ENCODE measurements at regions not wholly inside any gene's neighbourhood (a gene's known extent, or its start where the extent isn't known, plus 50 kb on each side); places are given as distances from the start of the nearest gene placed in this dataset.
A peak's percentile ranks its signal among the peaks of the same experiment; 100 is the strongest.

DNA sequence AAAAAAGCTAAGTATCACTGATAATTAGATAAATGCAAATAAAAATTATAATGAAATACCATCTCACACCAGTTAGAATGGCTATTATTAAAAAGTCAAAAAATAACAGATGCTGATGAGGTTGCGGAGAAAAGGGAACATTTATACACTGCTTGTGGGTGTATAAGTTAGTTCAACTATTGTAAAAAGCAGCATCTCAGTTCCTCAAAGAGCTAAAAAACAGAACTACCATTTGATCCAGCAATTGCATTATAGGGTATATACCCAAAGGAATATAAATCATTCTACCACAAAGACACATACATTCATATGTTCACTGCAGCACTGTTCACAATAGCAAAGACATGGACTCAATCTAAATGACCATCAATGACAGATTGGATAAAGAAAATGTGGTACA, 120.3 kb upstream of the ZBED5 start:
- no peak overlapping the region for H3K4me3 Mint-ChIP-seq
- H3K9me3 ChIP-seq (ENCODE audit: control insufficient read depth, low read length), result no peaks in the 10 kb centered on the region
- DNase-seq, result no peak
- 100% methylated on average over 1 of the region's 1 CpG; no CpG with 5 or more reads in 1 of the 2 experiments for WGBS, 2 experiments (ENCODE audit: insufficient coverage in 1 of 2, insufficient read length in 1 of 2)
- H3K9ac ChIP-seq (ENCODE audit: extremely low read depth, low read length, poor library complexity, severe bottlenecking), result no peak overlapping the region
- no peak overlapping the region for H3K4me3 ChIP-seq (ENCODE audit: low read length)
- H3K27me3 ChIP-seq (ENCODE audit: control insufficient read depth, insufficient read depth, low read length, poor library complexity, severe bottlenecking), result peaks cover 8% of the 10 kb centered on the region
- TF ChIP-seq CTCF (conservative IDR thresholded peaks at IDR 0.05), result no peak
- H3K36me3 ChIP-seq (ENCODE audit: control insufficient read depth, insufficient read depth, low read length), result no peaks in the 10 kb centered on the region
- no peaks in the 10 kb centered on the region for H3K36me3 Mint-ChIP-seq (ENCODE audit: low read depth)
- no peak overlapping the region for H3K27ac ChIP-seq (ENCODE audit: low read depth, low read length)
- H3K27me3 Mint-ChIP-seq (ENCODE audit: insufficient read depth), result peaks cover 4% of the 10 kb centered on the region
- no peaks in the 10 kb centered on the region for H3K4me1 ChIP-seq (ENCODE audit: control insufficient read depth, insufficient read depth, low read length)
- H3K9me3 Mint-ChIP-seq, result no peaks in the 10 kb centered on the region
- no peak overlapping the region for H3K27ac Mint-ChIP-seq
- H3K4me1 Mint-ChIP-seq, result no peaks in the 10 kb centered on the region

DNA sequence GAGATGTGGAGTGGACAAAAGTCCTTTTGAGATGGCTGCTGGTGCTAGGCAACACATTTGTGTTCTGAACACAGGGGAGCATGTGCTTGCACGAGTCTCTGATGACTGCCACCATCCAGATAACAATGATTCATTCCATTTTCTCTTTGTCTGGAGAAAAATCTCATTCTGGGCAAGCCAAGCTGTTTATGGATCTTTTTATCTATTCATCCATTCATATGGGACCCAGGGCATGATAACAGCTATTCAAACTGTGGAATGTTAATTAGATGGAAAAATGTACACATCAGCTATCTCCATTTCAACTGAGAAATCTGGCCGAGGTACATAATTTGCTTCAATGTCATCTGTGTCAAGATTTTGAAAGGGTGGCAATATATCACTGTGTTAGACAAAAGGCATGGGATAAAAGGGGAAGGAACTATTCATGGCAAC, 117.5 kb upstream of the ZBED5 start:
- no peaks in the 10 kb centered on the region for H3K36me3 Mint-ChIP-seq (ENCODE audit: low read depth)
- peaks cover 4% of the 10 kb centered on the region for H3K27me3 Mint-ChIP-seq (ENCODE audit: insufficient read depth)
- Histone ChIP-seq H3K9me3 (ENCODE audit: control insufficient read depth, low read length) (no peaks in the 10 kb centered on the region), H3K27ac (ENCODE audit: low read depth, low read length) (peak overlapping the region; percentile 83), H3K36me3 (ENCODE audit: control insufficient read depth, insufficient read depth, low read length) (no peaks in the 10 kb centered on the region), H3K4me3 (ENCODE audit: low read length) (no peak overlapping the region), H3K4me1 (ENCODE audit: control insufficient read depth, insufficient read depth, low read length) (no peaks in the 10 kb centered on the region), H3K27me3 (ENCODE audit: control insufficient read depth, insufficient read depth, low read length, poor library complexity, severe bottlenecking) (peaks cover 8% of the 10 kb centered on the region), H3K9ac (ENCODE audit: extremely low read depth, low read length, poor library complexity, severe bottlenecking) (no peak overlapping the region)
- H3K4me1 Mint-ChIP-seq, result no peaks in the 10 kb centered on the region
- DNase-seq, result no peak
- no peaks in the 10 kb centered on the region for H3K9me3 Mint-ChIP-seq
- no peak overlapping the region for H3K27ac Mint-ChIP-seq
- H3K4me3 Mint-ChIP-seq, result no peak overlapping the region
- WGBS, 2 experiments (ENCODE audit: insufficient coverage in 1 of 2, insufficient read length in 1 of 2), result 60 to 89% methylated on average over 2 of the region's 2 CpGs
- no peak for TF ChIP-seq CTCF (conservative IDR thresholded peaks at IDR 0.05)

- H3K4me1 Mint-ChIP-seq, result no peaks in the 10 kb centered on the region
- 83 to 100% methylated on average over 1 of the region's 1 CpG for WGBS, 2 experiments (ENCODE audit: insufficient coverage in 1 of 2, insufficient read length in 1 of 2)
- H3K9ac ChIP-seq (ENCODE audit: extremely low read depth, low read length, poor library complexity, severe bottlenecking), result no peak overlapping the region
- H3K36me3 Mint-ChIP-seq (ENCODE audit: low read depth), result no peaks in the 10 kb centered on the region
- no peaks in the 10 kb centered on the region for H3K36me3 ChIP-seq (ENCODE audit: control insufficient read depth, insufficient read depth, low read length)
- peaks cover 4% of the 10 kb centered on the region for H3K27me3 Mint-ChIP-seq (ENCODE audit: insufficient read depth)
- TF ChIP-seq CTCF (conservative IDR thresholded peaks at IDR 0.05), result no peak
- no peaks in the 10 kb centered on the region for H3K9me3 ChIP-seq (ENCODE audit: control insufficient read depth, low read length)
- no peaks in the 10 kb centered on the region for H3K4me1 ChIP-seq (ENCODE audit: control insufficient read depth, insufficient read depth, low read length)
- no peaks in the 10 kb centered on the region for H3K9me3 Mint-ChIP-seq
- H3K27me3 ChIP-seq (ENCODE audit: control insufficient read depth, insufficient read depth, low read length, poor library complexity, severe bottlenecking), result no peaks in the 10 kb centered on the region
- H3K4me3 ChIP-seq (ENCODE audit: low read length), result no peak overlapping the region
- H3K27ac ChIP-seq (ENCODE audit: low read depth, low read length), result no peak overlapping the region
- no peak overlapping the region for H3K27ac Mint-ChIP-seq
- no peak overlapping the region for H3K4me3 Mint-ChIP-seq
- no peak for DNase-seq
Observed at GRCh38 chr11:10973416-10973815, 115.6 kb upstream of the ZBED5 start.
